Prostate gland (tissue), 2 donors: ENCODE measurements at regions not wholly inside any gene's neighbourhood (a gene's known extent, or its start where the extent isn't known, plus 50 kb on each side); places are given as distances from the start of the nearest gene placed in this dataset.

ENCODE experiments used
- CTCF ChIP-seq, 4 experiments: fragments of 200-600 bp in 2 of 4; fragments of 450-650 bp in 2 of 4; sonication (generic) in 2 of 4; IDR thresholded peaks; 1 replicate in 3 of 4; 2 replicates in 1 of 4; pipeline ENCODE4 v1.5.1; 2016 to 2019; ENCODE audit warnings: antibody characterized with exemption in 4 of 4, mild to moderate bottlenecking in 2 of 4, moderate library complexity in 2 of 4
- POLR2AphosphoS5 ChIP-seq: sonication (generic); formaldehyde crosslinking; IDR thresholded peaks from one replicate; pipeline ENCODE4 v1.6.1; 2017; ENCODE audit warnings: antibody characterized with exemption

DNA sequence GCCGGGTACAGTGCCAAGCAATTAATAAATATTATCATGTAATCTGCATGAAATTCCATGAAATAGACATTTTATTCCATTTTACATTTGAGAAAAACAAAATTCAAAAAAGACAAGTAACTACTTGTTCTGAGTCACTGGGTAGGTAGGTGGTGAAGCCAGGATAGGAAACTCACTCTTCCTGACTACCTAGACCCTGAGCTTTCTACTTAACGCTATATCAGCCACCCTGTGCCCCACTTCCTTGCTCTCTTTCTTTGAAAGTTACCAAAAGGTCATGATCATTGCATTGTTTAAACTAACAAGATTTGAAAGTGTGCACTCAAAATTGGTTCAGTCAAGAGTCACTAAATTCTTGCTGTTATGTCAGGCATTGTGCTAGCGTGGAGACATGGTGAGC is 235.7 kb downstream of the CD83 start:
- TF ChIP-seq CTCF (IDR thresholded peaks at IDR 0.05) (no peak), POLR2AphosphoS5 (no peak)
